ENCODE measurements at regions not wholly inside any gene's neighbourhood (a gene's known extent, or its start where the extent isn't known, plus 50 kb on each side); places are given as distances from the start of the nearest gene placed in this dataset.

DNA sequence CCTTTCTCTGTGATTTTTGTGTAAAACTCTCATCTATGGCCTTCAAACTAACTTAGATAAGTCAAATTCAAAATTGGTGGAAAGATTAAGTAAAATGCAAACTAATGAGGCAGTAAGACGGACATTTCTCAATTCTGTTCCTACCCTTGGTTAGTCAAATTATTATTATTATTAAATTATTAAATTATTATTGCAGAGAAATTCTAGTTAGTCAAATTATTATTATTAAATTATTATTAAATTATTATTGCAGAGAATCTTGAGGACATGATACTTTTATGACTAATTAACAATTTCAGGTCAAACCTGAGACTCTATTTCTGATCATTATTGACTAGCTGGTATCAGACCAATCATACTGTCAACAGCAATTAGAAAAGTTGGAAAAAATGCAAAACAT, 845.0 kb upstream of the NECTIN3 start:
- Histone ChIP-seq H3K27ac (no peak overlapping the region), H3K4me2 (no peak overlapping the region), H3K9me2 (replicated peaks; ENCODE audit: insufficient read depth) (no peaks in the 10 kb centered on the region), H3K27me3 (no peaks in the 10 kb centered on the region), H3K4me1 (ENCODE audit: insufficient read depth) (no peaks in the 10 kb centered on the region), H3K9me3 (ENCODE audit: low read depth) (no peaks in the 10 kb centered on the region), H3K4me3 (no peak overlapping the region), H3K79me2 (no peaks in the 10 kb centered on the region), H3K36me3 (replicated peaks; ENCODE audit: insufficient read depth, low read depth) (no peaks in the 10 kb centered on the region), H4K20me1 (ENCODE audit: insufficient read depth, poor library complexity, severe bottlenecking) (no peaks in the 10 kb centered on the region), H2AFZ (no peak overlapping the region)
- TF ChIP-seq, protein P1, sequence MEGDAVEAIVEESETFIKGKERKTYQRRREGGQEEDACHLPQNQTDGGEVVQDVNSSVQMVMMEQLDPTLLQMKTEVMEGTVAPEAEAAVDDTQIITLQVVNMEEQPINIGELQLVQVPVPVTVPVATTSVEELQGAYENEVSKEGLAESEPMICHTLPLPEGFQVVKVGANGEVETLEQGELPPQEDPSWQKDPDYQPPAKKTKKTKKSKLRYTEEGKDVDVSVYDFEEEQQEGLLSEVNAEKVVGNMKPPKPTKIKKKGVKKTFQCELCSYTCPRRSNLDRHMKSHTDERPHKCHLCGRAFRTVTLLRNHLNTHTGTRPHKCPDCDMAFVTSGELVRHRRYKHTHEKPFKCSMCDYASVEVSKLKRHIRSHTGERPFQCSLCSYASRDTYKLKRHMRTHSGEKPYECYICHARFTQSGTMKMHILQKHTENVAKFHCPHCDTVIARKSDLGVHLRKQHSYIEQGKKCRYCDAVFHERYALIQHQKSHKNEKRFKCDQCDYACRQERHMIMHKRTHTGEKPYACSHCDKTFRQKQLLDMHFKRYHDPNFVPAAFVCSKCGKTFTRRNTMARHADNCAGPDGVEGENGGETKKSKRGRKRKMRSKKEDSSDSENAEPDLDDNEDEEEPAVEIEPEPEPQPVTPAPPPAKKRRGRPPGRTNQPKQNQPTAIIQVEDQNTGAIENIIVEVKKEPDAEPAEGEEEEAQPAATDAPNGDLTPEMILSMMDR (IDR thresholded peaks at IDR 0.05; ENCODE audit: poor library complexity), result no peak
- 92% methylated on average over 1 of the region's 1 CpG for WGBS (ENCODE audit: low lambda C conversion rate, missing lambda C conversion rate)
- no peak for DNase-seq (ENCODE audit: low spot score)

DNA sequence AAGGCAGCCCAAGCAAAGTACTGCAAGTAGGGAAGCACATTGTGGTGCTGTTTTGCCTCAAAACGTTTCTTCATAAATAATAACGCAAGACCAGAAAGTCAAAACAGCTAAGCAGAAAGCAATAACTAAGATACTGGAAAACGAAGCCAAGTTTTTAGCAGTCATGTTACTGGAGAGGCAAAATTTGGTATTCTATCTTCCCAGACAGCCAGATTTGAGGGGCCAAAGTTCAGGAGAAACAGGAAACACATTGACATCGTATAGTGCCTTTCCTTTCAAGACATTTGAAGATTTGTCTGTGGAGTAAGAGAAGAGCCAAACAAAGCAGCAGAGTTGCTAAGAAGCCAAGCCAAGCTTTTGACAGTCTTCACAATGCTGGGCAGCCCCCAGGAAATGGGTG, 843.6 kb upstream of the NECTIN3 start:
- DNase-seq (ENCODE audit: low spot score), result no peak
- Histone ChIP-seq H3K9me3 (ENCODE audit: low read depth) (no peaks in the 10 kb centered on the region), H3K79me2 (no peaks in the 10 kb centered on the region), H3K27ac (no peak overlapping the region), H3K36me3 (replicated peaks; ENCODE audit: insufficient read depth, low read depth) (no peaks in the 10 kb centered on the region), H3K4me3 (no peak overlapping the region), H3K9me2 (replicated peaks; ENCODE audit: insufficient read depth) (no peaks in the 10 kb centered on the region), H3K4me1 (ENCODE audit: insufficient read depth) (no peaks in the 10 kb centered on the region), H3K27me3 (no peaks in the 10 kb centered on the region), H3K4me2 (no peak overlapping the region), H2AFZ (no peak overlapping the region), H4K20me1 (ENCODE audit: insufficient read depth, poor library complexity, severe bottlenecking) (no peaks in the 10 kb centered on the region)
- no peak for TF ChIP-seq EZH2 (IDR thresholded peaks at IDR 0.05; ENCODE audit: borderline replicate concordance)
- TF ChIP-seq EZH2phosphoT487 (IDR thresholded peaks at IDR 0.05; ENCODE audit: low read depth, severe bottlenecking, unreplicated experiment), result no peak
- TF ChIP-seq, protein P1 (IDR thresholded peaks at IDR 0.05; ENCODE audit: poor library complexity), result no peak
- 80% methylated on average over 4 of the region's 4 CpGs for WGBS (ENCODE audit: low lambda C conversion rate, missing lambda C conversion rate)

DNA sequence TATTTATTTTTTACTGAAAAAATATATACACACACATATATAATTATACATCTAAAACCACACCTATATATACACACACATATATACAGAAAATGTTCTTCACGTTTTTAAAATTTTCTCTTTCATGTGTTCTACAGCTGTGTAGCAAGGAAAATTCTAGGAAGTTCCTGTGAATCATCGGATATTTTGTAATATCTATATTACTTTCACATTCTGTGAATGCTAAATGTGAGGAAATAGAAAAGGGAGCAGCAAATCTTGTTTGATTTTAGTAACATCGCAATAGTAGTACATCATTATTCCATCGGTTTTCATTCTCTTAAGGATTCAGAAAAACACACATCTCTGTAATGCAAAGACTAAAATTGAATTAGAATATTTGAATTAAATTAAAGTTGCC, 836.8 kb upstream of the NECTIN3 start:
- WGBS (ENCODE audit: low lambda C conversion rate, missing lambda C conversion rate), result 93% methylated on average over 4 of the region's 4 CpGs
- Histone ChIP-seq H3K27me3 (no peaks in the 10 kb centered on the region), H3K4me1 (ENCODE audit: insufficient read depth) (no peaks in the 10 kb centered on the region), H2AFZ (no peak overlapping the region), H4K20me1 (ENCODE audit: insufficient read depth, poor library complexity, severe bottlenecking) (no peaks in the 10 kb centered on the region), H3K4me3 (no peak overlapping the region), H3K79me2 (no peaks in the 10 kb centered on the region), H3K4me2 (no peak overlapping the region), H3K36me3 (replicated peaks; ENCODE audit: insufficient read depth, low read depth) (no peaks in the 10 kb centered on the region), H3K27ac (no peak overlapping the region), H3K9me2 (replicated peaks; ENCODE audit: insufficient read depth) (no peaks in the 10 kb centered on the region), H3K9me3 (ENCODE audit: low read depth) (no peaks in the 10 kb centered on the region)
- DNase-seq (ENCODE audit: low spot score), result no peak
- TF ChIP-seq, protein P1 (IDR thresholded peaks at IDR 0.05; ENCODE audit: poor library complexity), result no peak
- TF ChIP-seq EZH2 (IDR thresholded peaks at IDR 0.05; ENCODE audit: borderline replicate concordance) (no peak), EZH2phosphoT487 (IDR thresholded peaks at IDR 0.05; ENCODE audit: low read depth, severe bottlenecking, unreplicated experiment) (no peak)

DNA sequence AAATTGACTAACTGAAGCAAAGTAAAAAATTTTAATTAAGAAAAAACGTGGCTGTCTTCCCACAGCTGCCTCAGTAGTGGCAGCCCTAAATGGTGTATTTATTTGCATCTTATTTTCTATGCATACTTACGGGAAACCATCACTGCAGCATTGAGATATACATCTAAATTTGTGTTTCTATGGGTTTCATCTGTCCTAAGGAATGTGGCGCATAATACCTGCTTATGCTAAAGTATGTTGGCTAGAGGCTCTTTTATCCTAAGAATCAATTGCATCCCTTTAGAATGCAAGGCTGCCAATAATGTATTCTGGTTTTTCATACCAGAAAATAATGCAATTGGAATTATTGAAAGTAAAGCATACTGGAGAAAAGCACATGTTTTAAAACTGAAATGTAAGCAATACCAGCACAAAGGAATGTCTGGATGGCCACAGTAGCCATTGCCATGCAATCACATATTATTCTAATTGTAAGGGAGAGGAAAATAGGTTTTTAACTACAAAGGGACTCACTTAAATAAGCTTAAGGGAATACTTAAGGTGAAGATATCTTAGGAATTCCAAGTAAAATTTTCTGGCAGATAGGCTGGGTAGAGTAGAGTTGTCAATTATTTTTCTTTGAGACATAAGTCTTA, 834.5 kb upstream of the NECTIN3 start:
- 43% methylated on average over 3 of the region's 3 CpGs for WGBS (ENCODE audit: low lambda C conversion rate, missing lambda C conversion rate)
- Histone ChIP-seq H3K4me1 (ENCODE audit: insufficient read depth) (no peaks in the 10 kb centered on the region), H3K27ac (no peak overlapping the region), H3K27me3 (no peaks in the 10 kb centered on the region), H3K4me2 (no peak overlapping the region), H2AFZ (no peak overlapping the region), H3K4me3 (no peak overlapping the region), H3K9me2 (replicated peaks; ENCODE audit: insufficient read depth) (no peaks in the 10 kb centered on the region), H3K79me2 (no peaks in the 10 kb centered on the region), H3K36me3 (replicated peaks; ENCODE audit: insufficient read depth, low read depth) (no peaks in the 10 kb centered on the region), H3K9me3 (ENCODE audit: low read depth) (no peaks in the 10 kb centered on the region), H4K20me1 (ENCODE audit: insufficient read depth, poor library complexity, severe bottlenecking) (no peaks in the 10 kb centered on the region)
- DNase-seq (ENCODE audit: low spot score), result no peak
- TF ChIP-seq, protein P1 (IDR thresholded peaks at IDR 0.05; ENCODE audit: poor library complexity), result no peak
- TF ChIP-seq EZH2phosphoT487 (IDR thresholded peaks at IDR 0.05; ENCODE audit: low read depth, severe bottlenecking, unreplicated experiment), result no peak
- no peak for TF ChIP-seq EZH2 (IDR thresholded peaks at IDR 0.05; ENCODE audit: borderline replicate concordance)
